OCI-LY1 (cell line): ENCODE measurements at regions not wholly inside any gene's neighbourhood (a gene's known extent, or its start where the extent isn't known, plus 50 kb on each side); places are given as distances from the start of the nearest gene placed in this dataset.

ENCODE experiments used
- EZH2 ChIP-seq: fragments of 200-600 bp; sonication (generic), shearing (Covaris generic); IDR thresholded peaks from 2 replicates; pipeline ENCODE4 v1.8.0; 2017; ENCODE audit warnings: borderline replicate concordance, mixed run types, mild to moderate bottlenecking, antibody characterized with exemption, low read length, moderate library complexity, mixed read lengths
- TF ChIP-seq, protein P1 (sequence below): fragments of 200-600 bp; sonication (generic), shearing (Covaris generic); IDR thresholded peaks from 2 replicates; pipeline ENCODE4 v1.5.1; 2017; ENCODE audit warnings: mild to moderate bottlenecking, antibody characterized with exemption, low read length, moderate library complexity, mixed read lengths

GRCh38 chr16:85452364-85453193, 160.5 kb upstream of the GSE1 start:
- TF ChIP-seq EZH2: no peak
- TF ChIP-seq, protein P1, sequence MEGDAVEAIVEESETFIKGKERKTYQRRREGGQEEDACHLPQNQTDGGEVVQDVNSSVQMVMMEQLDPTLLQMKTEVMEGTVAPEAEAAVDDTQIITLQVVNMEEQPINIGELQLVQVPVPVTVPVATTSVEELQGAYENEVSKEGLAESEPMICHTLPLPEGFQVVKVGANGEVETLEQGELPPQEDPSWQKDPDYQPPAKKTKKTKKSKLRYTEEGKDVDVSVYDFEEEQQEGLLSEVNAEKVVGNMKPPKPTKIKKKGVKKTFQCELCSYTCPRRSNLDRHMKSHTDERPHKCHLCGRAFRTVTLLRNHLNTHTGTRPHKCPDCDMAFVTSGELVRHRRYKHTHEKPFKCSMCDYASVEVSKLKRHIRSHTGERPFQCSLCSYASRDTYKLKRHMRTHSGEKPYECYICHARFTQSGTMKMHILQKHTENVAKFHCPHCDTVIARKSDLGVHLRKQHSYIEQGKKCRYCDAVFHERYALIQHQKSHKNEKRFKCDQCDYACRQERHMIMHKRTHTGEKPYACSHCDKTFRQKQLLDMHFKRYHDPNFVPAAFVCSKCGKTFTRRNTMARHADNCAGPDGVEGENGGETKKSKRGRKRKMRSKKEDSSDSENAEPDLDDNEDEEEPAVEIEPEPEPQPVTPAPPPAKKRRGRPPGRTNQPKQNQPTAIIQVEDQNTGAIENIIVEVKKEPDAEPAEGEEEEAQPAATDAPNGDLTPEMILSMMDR: no peak
